G401 (cell line): ENCODE measurements at regions not wholly inside any gene's neighbourhood (a gene's known extent, or its start where the extent isn't known, plus 50 kb on each side); places are given as distances from the start of the nearest gene placed in this dataset.
"Not testable (repeated sequence)": the region's sequence is repeated elsewhere in the genome, so short reads cannot be mapped to it uniquely, and the experiment has no call there.

ENCODE experiments used
- DNase-seq: peaks from one replicate; pipeline ENCODE4 v3.0.0-alpha.2; 2015; ENCODE audit warnings: low spot score
- in situ Hi-C: cut with HindIII; loops from 2 replicates; pipeline ENCODE4 v1.10.0; 2016; ENCODE audit warnings: low sequenced_read_pairs, mixed read lengths

DNA sequence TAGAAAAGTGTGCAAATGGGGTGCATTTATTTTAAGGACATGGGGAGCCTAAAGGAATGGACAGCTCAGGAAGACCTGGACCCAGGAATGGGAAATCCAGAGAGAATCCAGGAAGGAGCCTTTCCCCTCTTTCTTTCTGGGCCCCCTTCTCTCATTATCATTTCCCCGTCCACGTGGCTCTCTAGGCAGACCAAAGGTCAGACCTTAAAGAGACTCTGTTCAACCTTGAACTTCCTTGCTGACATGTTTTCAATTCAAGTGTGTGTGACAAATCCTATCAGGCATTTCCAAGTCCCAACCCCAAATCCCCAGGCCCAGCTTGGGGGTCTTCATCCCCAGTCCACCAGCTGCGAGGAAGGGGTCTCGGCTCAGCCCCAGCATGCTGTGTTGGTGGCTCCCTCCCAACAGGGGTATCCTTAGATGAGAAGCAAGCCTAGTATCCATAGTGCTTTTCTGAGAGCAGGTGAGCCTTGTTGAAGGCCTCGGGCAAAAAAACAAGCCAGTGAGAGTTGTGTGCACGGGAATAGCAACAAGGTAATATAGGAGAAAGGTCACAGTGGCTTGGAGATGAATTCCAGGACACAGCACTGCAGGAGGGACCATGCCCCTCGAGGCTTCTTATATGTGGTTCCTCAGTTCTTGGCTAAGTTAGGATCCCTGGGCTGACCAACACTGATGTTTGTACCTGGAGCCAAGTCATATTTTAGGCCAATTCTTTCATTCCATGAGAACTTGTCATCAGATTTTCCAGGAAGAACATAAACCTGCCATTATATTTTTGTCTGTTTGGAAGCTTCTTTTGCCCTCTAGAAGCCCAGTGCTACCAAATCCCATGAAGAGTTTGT is 130.0 kb downstream of the ASB7 start:
- in situ Hi-C loops = no loop called here
- DNase-seq = no peak

DNA sequence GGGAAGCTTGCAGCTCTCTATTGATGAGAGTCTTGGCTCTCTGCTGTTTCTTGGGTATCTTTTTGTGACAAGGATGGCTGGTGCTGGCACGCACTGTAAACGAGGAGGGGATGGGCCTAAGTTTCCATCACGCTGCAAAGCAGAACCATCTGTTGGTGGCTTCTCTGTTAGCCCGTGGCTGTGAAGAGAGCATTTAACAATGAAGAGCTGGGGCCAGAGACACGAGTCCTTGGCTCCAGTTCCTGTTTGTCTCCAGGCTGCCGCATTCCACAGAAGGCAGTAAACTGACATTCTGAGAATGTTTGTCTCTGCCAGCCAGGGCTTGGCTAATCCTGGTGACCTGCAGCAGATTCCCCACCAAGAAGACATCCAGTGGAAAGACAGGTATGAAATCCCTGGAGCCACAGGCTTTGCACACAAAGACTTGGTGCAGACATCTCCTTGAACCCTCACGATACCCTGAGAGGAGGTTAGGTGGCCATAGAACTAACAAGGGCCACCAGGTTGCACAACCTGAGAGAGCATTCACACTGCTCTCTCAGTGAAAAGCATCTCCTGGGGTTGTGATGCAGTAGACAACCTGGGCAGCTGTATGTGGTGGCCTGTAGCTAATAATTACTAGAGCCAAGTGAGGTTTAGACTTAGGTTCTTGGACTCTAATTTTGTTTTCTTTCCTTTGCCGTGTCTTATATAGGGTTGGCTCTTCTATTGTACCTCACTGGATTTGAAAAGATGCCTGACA is 130.9 kb downstream of the ASB7 start:
- peak; percentile 97 for DNase-seq
- in situ Hi-C loops = no loop called here

DNA sequence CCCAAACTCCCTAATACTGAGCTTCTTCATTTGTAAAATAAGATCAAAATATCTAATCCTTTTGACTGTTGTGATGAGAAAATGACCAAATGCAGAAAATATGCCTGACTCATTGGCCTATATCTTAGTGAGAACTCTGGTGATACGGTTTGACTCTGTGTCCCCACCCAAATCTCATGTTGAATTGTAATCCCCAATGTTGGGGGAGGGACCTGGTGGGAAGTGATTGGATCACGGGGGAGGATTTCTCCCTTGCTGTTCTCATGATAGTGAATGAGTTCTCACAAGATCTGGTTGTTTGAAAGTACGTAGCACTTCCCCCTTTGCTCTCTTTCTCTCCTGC is 131.4 kb downstream of the ASB7 start:
- in situ Hi-C loops, DNase-seq: not testable (repeated sequence)

DNA sequence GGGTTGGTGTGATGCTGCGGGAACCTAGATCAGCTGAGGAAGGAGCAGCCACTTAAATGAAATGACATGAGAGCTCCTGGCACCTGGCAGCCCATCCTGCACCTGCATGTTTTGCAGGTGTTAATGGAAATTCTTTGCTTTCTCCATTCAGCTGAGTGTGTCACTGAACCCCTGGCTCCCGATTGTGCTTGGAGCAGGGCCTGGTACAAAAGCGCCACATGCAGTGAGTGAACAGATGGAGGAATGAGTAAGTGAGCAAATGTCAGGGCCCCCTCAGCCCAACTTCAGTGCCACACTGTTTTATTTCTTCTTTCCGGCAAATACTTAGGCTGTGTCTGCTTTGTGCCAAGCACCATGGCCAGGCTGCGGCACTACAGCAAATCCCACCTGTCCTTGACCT is 132.2 kb downstream of the ASB7 start:
- peak; percentile 82 for DNase-seq
- in situ Hi-C loops = no loop called here

DNA sequence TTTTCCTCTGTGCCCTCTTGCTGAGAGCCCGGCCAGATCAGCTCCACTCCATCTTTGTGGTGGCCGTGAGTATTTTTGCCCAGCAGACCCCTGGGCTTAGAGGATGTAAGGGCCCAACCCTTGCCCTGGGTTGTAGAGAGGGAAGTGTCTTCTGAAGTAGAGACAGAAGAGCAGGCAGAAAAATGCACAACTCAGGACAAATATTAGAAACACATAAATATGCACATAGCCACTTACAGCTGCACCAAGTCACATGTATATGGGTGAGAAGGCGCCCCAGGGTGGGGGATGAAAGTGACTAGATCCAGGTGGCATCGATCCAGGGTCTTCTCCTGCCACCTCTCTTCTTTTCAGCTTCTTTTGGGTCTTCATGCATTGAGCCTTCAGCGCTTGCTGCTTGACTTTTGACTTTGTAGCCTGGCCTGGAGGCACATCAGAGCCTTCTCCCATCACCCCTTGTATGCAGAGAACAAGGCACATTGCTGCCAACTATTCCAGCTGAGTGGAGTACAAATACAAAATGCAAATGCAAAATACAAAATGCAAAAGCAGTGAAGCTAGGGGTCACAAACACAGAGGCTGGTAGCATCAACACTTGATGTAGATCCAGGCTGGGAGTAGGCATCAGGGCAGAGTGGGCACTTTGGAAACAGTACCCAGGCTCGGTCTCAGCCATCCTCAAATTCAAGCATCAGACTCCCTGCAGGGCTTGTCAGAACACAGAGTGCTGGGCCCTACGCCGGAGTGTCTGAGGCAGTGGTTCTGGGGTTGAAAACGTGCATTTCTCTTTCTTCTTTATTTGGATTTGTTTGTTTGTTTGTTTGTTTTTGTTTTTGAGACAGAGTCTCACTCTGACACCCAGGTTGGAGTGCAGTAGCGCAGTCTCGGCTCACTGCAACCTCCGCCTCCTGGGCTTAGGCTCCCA is 133.0 kb downstream of the ASB7 start:
- in situ Hi-C loops = no loop called here
- DNase-seq = no peak

DNA sequence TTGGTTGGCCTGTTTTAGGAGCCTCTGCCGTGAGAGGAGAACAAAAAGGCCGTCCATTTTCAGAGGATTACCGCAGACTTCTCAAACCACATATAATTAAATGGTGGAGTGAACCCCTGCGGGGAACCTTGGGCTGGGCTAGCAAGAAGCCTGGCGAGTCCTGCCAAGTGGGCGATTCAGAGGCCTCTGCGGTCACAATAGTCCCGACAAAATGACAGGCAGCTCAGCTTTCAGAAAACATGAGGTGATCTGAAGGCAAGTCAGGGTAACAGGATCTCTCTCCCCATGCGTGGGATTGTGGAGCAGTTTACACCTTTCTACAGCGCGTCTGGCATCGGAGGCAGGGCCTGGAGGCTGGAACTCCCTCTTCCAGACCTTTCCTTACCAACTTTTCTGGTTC is 134.8 kb downstream of the ASB7 start:
- DNase-seq = no peak
- in situ Hi-C loops = no loop called here

DNA sequence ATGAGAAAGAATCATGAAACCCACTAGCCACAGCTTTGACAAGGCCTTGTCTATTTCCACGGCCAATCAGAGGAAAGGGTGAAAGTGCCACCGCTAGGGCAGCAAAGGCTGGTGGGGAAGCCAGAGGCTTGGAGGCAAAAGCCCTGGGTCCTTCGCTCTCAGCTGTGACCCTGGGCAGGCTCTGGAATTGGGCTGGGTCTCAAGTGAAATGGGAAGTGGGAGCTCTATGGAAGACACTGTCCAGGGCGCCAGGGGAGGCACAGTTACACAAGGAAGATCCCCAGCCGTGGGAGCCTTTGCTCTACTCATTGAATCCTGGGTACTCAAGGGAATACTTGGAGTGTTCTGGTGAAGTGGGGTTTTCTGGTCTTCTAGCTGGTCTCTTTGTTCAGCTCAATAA is 136.2 kb downstream of the ASB7 start:
- in situ Hi-C loops = no loop called here
- no peak for DNase-seq

DNA sequence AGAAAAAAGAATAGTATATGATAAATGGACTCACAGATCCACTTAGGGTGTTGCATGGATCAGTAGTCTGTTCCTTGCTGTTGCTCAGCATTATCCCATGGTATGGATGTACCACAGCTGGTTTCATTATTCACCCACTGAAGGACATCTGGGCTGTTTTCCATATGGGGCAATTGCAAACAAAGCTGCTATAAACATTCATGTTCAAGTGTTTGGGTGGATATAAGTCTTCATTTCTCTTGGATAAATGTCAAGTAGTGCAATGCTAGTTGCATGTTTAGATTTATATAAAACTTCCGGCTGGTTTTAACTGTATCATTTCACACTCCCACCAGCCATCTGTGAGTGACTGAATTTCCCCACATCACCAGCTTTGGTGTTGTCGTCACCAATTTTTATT is 137.7 kb downstream of the ASB7 start:
- DNase-seq = no peak
- in situ Hi-C loops = no loop called here

DNA sequence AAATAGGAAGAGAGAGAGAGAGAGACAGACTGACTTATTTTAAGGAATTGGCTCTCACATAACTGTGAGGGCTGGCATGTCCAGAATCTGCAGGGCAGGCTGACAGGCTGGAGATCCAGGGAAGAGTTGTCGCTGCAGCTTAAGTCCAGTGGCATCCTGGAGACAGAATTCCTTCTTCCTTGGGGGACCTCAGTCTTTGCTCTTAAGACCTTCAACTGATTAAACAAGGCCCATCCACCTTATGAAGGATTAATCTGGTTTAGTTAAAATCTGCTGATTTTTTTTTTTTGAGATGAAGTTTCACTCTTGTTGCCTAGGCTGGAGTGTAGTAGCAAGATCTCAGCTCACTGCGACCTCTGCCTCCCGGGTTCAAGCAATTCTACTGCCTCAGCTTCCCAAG is 128.0 kb upstream of the ALDH1A3 start:
- no peak for DNase-seq
- in situ Hi-C loops = no loop called here

DNA sequence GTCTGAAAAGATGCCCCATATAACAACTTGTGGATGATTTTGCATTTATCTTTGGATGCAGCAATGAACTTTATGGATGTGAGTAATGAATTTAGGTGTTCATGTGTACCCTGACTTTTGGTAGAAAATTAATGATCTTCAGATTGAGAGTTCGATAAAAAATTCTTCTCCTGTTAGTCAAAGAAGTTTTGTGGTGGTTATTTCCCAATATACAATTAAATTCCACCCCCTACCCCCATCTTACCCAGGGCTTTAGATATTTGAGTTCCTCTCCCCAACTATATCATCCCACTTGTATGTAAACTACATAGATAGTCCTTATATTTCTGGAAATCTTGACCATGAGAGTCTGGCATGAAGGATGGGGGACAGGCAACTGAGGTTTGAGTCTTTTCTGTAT is 126.1 kb upstream of the ALDH1A3 start:
- in situ Hi-C loops = no loop called here
- DNase-seq = no peak

DNA sequence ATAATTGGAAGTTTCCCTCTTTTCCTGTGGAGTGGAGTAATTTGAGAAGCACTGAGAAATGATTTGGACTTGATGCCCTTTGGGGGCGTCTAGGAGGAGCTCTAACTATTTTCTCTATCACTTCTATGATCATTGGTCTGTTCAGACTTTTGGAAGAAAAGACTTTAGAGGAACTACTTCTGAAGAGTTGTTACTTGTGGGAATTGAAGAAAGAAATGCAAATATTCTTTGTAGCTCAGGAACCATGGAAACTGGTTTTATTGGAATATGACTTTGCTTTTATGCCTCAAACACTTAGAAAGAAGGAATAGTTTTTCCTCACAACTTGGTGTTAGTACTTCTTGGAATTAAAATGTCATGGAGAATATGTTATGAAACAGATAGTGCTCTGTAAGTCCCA is 122.0 kb upstream of the ALDH1A3 start:
- in situ Hi-C loops = no loop called here

DNA sequence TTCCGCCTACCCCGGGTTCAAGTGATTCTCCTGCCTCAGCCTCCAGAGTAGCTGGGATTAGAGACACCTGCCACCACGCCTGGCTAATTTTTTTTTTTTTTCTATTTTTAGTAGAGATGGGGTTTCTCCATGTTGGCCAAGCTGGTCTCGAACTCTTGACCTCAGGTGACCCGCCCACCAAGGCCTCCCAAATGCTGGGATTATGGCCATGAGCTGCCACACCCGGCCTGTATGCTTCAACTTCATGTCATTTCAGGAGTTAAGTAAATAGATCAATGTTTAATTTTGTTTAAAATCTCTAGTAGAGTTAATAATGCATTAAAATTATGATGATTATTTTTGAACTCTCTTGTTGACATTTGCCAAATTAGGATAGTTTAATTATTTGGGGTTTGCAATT is 121.1 kb upstream of the ALDH1A3 start:
- in situ Hi-C loops = no loop called here
- no peak for DNase-seq

More for the DNA sequence above, 122.0 kb upstream of the ALDH1A3 start:
- DNase-seq = no peak

DNA sequence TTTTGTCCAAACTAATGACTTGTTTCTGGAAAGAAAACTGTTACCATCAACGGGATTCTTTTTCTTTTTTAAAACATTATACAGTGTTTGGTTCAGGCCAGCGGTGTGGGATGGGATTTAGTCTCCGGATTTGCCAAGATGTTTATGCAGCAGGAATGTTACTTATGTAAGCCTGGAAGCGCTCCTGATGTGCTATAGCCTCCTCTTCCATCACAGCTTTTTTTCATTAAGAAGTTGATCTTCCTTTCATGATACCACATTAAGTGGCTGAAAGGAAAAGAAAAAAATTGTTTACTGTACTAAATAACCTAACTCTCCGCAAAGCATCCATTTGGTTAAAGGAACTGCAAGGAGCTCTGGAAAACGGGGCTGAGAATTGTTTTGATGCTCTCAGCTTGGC is 120.5 kb upstream of the ALDH1A3 start:
- no peak for DNase-seq
- in situ Hi-C loops = no loop called here

DNA sequence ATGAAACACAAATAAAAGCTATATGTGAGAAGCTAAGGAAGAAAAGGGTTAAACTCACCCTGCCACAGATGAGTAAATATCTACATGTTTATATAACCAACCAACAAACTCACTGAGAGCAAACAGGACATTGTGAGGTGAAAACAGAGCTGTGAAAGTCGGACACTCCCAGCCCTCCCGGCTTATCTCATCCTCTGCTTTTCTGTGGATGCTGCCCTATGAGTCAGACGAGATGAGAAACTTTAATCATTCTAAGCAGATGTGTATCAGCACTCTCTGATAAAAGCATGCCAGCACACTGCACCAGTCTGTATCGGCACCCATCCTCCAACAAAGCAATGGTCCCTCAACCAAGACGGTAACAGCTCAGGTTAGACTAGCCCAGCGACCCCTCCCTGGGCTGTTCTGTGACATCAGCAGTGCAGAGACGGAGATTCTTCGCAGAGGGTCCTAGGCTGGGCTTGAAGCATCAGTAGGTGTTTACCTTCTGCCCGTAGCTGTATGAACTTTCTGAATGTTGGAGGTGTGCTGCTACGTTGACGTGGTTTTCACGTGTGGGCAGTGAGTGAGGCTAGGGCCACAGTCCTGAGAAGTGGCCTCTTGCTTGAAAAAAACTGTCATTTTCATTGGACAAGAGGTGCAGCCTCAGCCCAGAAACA is 119.8 kb upstream of the ALDH1A3 start:
- in situ Hi-C loops = no loop called here
- DNase-seq = no peak

DNA sequence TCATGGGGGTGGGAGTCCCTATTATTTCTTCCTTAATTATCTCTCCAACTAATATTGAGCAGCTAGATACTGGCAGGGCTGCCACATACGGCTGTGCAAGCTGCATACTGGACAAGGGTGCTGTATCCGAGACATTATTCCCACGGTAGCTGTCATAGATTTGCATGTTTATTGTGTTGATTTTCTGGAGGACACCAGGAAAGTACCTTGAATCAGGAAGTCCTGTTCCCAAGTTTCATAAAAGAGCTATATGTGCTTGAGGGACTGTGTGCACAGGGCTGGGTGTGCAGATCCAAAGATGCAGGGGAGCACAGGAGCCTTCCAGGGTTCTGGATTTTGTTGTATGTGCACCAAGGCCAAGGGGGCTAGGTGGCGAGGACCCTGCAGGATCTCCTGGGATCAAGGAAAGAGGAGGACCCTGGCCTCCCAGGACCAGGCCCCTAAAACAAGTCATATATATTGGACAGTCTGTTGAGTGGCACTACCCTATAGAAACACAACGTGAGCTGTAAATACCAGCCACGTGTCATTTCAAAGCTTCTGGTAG is 119.2 kb upstream of the ALDH1A3 start:
- in situ Hi-C loops = no loop called here
- no peak for DNase-seq

DNA sequence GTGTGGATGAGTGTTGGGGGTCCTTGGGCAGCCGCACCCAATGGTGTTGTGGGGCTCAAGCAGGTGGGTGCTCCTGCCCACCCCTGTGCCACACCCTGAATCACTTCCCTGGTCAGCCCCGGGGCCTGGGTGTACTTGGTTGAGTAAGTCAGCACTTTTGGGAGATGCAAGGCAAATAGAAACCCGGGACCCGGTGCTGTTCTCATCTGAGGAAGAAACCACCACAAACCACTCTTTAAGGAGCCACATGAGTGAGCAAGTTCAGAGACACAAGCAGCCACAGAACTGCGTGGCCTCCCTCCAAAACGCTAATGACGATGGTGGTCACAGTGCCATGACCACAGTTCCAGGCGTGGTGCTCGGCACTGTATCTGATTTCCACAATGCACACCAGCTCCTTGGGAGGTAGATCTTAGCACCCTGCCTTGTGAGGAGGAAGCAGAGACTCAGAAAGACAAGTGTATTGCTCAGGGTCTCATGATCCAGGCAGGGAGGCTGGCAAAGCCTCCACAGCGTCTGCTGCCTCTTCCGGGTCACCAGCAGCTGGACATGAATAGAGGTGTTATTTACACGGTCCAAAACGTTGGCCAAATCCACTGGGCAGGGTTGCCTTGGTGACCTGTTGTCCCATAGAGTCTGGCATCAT is 118.2 kb upstream of the ALDH1A3 start:
- no peak for DNase-seq
- in situ Hi-C loops = no loop called here

DNA sequence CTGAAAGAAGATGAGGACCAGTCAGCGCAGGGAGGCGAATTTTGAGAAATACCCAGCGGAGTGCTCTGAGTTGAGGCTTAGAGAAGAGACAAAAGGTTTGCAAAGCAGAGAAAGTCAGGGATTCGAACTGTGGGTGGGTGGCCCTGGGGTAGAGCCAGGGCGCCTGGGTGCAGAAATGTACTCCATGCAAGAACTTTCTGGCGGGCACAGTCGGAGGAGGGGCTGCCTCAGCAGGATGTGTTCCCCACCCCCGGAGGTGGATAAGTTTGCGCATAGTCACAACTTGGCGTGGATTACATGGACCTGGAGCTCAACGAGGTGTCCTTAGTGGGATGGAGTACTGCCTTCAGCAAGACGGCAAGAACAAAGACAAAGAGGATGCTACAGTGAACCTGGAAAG is 117.3 kb upstream of the ALDH1A3 start:
- in situ Hi-C loops = no loop called here
- DNase-seq = no peak

DNA sequence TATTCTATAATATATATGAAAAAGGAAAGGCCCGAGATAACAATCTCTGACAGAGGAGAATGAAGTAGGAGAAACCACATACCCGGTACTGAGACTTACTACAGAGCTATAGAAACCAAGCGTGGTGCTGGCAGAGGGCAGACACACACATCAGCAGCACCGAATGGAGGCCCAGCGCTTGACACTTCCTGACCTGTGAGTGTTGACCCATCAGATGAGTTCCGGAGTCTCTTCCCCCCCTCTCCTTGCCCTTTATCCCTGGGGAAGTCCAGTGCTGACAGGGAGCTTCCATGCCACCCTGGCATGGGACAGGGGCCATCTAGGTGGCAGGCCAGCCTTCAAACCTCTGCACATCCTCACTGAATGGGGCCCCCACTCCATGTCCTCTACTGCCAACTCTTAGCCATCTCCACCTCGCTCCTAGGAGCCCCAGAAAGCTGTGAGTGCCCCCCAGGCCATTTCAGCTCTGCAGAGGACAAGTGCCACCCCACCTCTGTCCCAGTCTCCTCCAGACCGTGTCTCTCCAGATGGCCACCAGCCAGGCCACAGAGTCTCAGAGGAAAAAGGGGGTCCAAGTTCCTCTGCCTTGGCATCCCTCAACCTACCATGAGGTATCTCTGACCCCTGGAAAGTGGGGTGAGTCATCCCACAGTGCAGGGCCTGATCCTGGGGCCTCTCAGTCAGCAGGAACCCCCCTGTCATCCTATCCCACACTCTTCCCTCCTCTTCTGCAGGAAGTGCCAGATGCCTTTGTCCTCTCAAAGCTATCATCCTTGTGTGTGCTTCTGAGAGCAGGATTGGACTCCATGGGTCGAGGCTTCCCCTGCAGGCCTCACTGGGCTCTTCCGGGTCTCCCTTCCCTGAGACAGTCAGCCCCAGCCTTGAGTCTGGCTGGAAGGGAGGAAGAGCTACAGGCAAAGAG is 116.5 kb upstream of the ALDH1A3 start:
- no peak for DNase-seq
- in situ Hi-C loops = no loop called here
